Mesothelial cell of epicardium (in vitro differentiated cells): ENCODE measurements at regions not wholly inside any gene's neighbourhood (a gene's known extent, or its start where the extent isn't known, plus 50 kb on each side); places are given as distances from the start of the nearest gene placed in this dataset.
"Not testable (repeated sequence)": the region's sequence is repeated elsewhere in the genome, so short reads cannot be mapped to it uniquely, and the experiment has no call there.

ENCODE experiments used
- DNase-seq, 2 experiments: peaks; one replicate each; pipeline ENCODE4 v3.0.0; 2021; ENCODE audit warnings: low spot score in 2 of 2; ENCODE audit not compliant: unreplicated experiment in 2 of 2
- H3K27ac Mint-ChIP-seq: 2 replicates; pipeline ENCODE4 v1.8.0; 2021; ENCODE audit warnings: mixed read lengths
- H3K27me3 Mint-ChIP-seq: 2 replicates; pipeline ENCODE4 v1.8.0; 2021; ENCODE audit warnings: low read depth, mixed read lengths
- H3K36me3 Mint-ChIP-seq: 2 replicates; pipeline ENCODE4 v1.8.0; 2021; ENCODE audit warnings: mixed read lengths
- H3K4me1 Mint-ChIP-seq: 2 replicates; pipeline ENCODE4 v1.8.0; 2021; ENCODE audit warnings: mixed read lengths
- H3K4me3 Mint-ChIP-seq: 2 replicates; pipeline ENCODE4 v1.8.0; 2021; ENCODE audit warnings: mild to moderate bottlenecking, moderate library complexity, mixed read lengths
- H3K9me3 Mint-ChIP-seq: 2 replicates; pipeline ENCODE4 v1.8.0; 2021; ENCODE audit warnings: mixed read lengths
- CTCF ChIP-seq: fragments of 200-600 bp; sonication (generic); IDR thresholded peaks from one replicate; pipeline ENCODE4 v1.5.0; 2021; ENCODE audit warnings: antibody characterized with exemption; ENCODE audit not compliant: unreplicated experiment

DNA sequence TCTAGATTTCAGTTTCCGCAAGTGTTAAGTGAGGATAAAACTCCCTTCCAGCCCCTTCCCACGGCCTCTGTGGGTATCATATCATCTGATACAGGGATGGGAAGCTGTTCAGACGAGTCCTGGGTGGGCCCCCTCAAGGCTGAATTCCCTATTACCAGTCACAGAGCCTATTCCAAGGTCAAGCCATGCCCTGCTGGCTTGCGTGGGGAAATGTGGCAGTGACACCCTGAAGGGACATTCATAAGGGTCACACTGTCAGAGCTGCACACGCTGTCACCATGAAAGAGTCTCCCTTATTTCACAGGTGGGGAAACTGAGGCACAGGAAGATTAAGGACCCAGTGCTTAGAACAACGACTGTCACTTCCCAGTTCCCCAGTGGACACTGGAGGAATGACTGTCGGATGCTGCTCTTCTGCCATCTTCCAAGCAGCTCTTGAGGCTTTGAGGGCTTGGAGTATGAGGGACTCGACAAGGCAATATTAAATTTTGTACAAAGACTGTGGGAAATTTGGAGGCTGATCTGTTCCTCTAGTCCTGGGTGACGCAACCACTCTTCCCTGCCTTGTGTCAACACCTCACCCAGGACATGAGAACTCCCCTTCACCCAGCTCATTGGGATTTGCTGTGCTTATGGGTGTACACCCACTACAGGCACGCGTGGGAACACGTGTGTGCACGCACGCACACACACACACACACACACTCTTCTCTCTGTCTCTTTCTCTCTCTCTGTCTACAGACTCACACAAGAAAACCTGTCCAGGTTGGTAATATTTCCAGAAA is 386.0 kb downstream of the RPS24 start:
- TF ChIP-seq CTCF: no peak
- Mint-ChIP-seq H3K4me3 (no peak overlapping the region), H3K36me3 (peaks cover 2% of the 10 kb centered on the region), H3K9me3 (no peaks in the 10 kb centered on the region), H3K27me3 (no peaks in the 10 kb centered on the region), H3K4me1 (peaks cover 59% of the 10 kb centered on the region), H3K27ac (peak overlapping the region; percentile 74)
- peak in 1 of 2 experiments; percentile 26 for DNase-seq

GRCh38 chr10:78420946-78421735 is 387.5 kb downstream of the RPS24 start:
- peak overlapping the region; percentile 78 for H3K27ac Mint-ChIP-seq
- TF ChIP-seq CTCF: no peak
- H3K9me3 Mint-ChIP-seq: peaks cover 10% of the 10 kb centered on the region
- no peaks in the 10 kb centered on the region for H3K27me3 Mint-ChIP-seq
- DNase-seq: no peak
- H3K36me3 Mint-ChIP-seq: peaks cover 2% of the 10 kb centered on the region
- H3K4me1 Mint-ChIP-seq: peaks cover 50% of the 10 kb centered on the region
- H3K4me3 Mint-ChIP-seq: peak overlapping the region; percentile 9

- not testable (repeated sequence) for H3K27ac Mint-ChIP-seq, H3K36me3 Mint-ChIP-seq, H3K4me3 Mint-ChIP-seq, DNase-seq, H3K27me3 Mint-ChIP-seq
- peaks cover 30% of the 10 kb centered on the region for H3K9me3 Mint-ChIP-seq
- peaks cover 31% of the 10 kb centered on the region for H3K4me1 Mint-ChIP-seq
These were observed 390.4 kb downstream of the RPS24 start for GRCh38 chr10:78424050-78424449.

DNA sequence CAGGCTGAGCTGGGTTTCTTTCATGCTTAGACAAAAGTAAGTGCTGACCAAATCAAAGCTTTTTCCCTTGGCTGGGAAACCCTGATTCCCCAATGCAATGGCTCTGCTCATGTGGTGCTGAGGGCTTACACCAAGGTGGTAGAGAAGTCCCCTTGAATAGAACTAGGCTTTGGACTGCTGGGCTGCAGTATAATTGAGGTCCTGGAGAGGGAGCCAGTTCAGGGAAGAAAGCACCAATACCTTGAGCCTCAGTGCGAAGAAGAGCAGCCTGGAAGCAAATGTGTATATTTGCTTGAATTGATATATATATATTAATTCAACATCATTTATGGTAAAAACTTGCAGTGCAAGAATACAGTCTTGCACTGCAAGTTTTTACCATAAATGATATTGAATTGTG is 391.1 kb downstream of the RPS24 start:
- DNase-seq: no peak
- H3K4me3 Mint-ChIP-seq: no peak overlapping the region
- H3K27ac Mint-ChIP-seq: no peak overlapping the region
- H3K36me3 Mint-ChIP-seq: peaks cover 4% of the 10 kb centered on the region
- peaks cover 34% of the 10 kb centered on the region for H3K9me3 Mint-ChIP-seq
- H3K27me3 Mint-ChIP-seq: no peaks in the 10 kb centered on the region
- H3K4me1 Mint-ChIP-seq: peaks cover 26% of the 10 kb centered on the region
- no peak for TF ChIP-seq CTCF

DNA sequence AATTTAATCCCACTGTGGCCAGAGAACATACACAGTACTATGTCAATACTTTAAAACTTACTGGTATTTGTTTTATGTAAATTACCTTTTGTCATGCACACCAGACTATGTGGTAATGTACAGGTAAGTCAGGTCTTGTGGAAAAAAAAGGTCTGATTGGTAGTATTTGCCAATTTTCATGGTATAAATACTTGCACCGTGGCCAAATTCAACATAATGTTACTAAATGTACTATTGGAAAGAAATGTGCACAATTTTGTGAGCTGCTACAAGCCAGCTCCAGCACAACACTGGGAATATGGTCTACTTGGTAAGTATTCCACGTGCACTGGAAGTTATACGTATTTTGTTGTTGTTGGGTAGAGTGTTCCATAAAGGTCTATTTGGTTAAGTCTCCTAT is 392.5 kb downstream of the RPS24 start:
- Mint-ChIP-seq H3K27me3 (no peaks in the 10 kb centered on the region), H3K4me3 (no peak overlapping the region), H3K4me1 (peaks cover 14% of the 10 kb centered on the region), H3K36me3 (peaks cover 4% of the 10 kb centered on the region), H3K9me3 (peaks cover 34% of the 10 kb centered on the region), H3K27ac (no peak overlapping the region)
- DNase-seq: no peak
- TF ChIP-seq CTCF: no peak

GRCh38 chr10:78427497-78428031 is 393.9 kb downstream of the RPS24 start:
- TF ChIP-seq CTCF: no peak
- no peak for DNase-seq
- Mint-ChIP-seq H3K27me3 (no peaks in the 10 kb centered on the region), H3K4me3 (no peak overlapping the region), H3K9me3 (peaks cover 34% of the 10 kb centered on the region), H3K36me3 (peaks cover 4% of the 10 kb centered on the region), H3K4me1 (peaks cover 5% of the 10 kb centered on the region), H3K27ac (no peak overlapping the region)
